GM18502 (cell line): ENCODE measurements at regions not wholly inside any gene's neighbourhood (a gene's known extent, or its start where the extent isn't known, plus 50 kb on each side); places are given as distances from the start of the nearest gene placed in this dataset.
"Not testable (repeated sequence)": the region's sequence is repeated elsewhere in the genome, so short reads cannot be mapped to it uniquely, and the experiment has no call there.

Experiments used
- ATAC-seq: cut with Tn5 transposase; IDR thresholded peaks from one replicate; pipeline ENCODE4 v1.9.1; 2021; ENCODE audit warnings: mild to moderate bottlenecking; ENCODE audit not compliant: unreplicated experiment, poor library complexity

- no peak for ATAC-seq
These were observed 183.6 kb downstream of the UACA start for GRCh38 chr15:70579766-70580165.

- no peak for ATAC-seq
These were observed 185.2 kb downstream of the UACA start for GRCh38 chr15:70578196-70578595.

- ATAC-seq: no peak
These were observed 186.7 kb downstream of the UACA start for GRCh38 chr15:70576696-70577095.

GRCh38 chr15:70576276-70576675, 187.1 kb downstream of the UACA start:
- no peak for ATAC-seq

- ATAC-seq: no peak
These were observed 187.8 kb downstream of the UACA start for GRCh38 chr15:70575231-70576226.

- ATAC-seq: not testable (repeated sequence)
These were observed 189.0 kb downstream of the UACA start for GRCh38 chr15:70574325-70574724.

- ATAC-seq: no peak
These were observed 190.1 kb downstream of the UACA start for GRCh38 chr15:70573121-70573850.

- no peak for ATAC-seq
These were observed 193.6 kb downstream of the UACA start for GRCh38 chr15:70569714-70570231.

GRCh38 chr15:70569091-70569713, 194.2 kb downstream of the UACA start:
- ATAC-seq: no peak

GRCh38 chr15:70566989-70567388, 196.4 kb downstream of the UACA start:
- no peak for ATAC-seq

GRCh38 chr15:70566047-70566835, 197.1 kb downstream of the UACA start:
- ATAC-seq: no peak

- no peak for ATAC-seq
These were observed 199.7 kb downstream of the UACA start for GRCh38 chr15:70563561-70564095.

GRCh38 chr15:70562906-70563305, 200.5 kb downstream of the UACA start:
- no peak for ATAC-seq

- ATAC-seq: no peak
These were observed 201.5 kb downstream of the UACA start for GRCh38 chr15:70561885-70562284.

- ATAC-seq: no peak
These were observed 202.6 kb downstream of the UACA start for GRCh38 chr15:70560617-70561328.

GRCh38 chr15:70559265-70560239, 203.8 kb downstream of the UACA start:
- ATAC-seq: no peak

GRCh38 chr15:70558406-70559264, 204.7 kb downstream of the UACA start:
- ATAC-seq: no peak
